ENCODE measurements at regions not wholly inside any gene's neighbourhood (a gene's known extent, or its start where the extent isn't known, plus 50 kb on each side); places are given as distances from the start of the nearest gene placed in this dataset.

GRCh38 chr10:131559450-131559911 is 248.0 kb upstream of the TCERG1L start:
- TF ChIP-seq CTCF (IDR thresholded peaks at IDR 0.05) (no peak), POLR2A (IDR thresholded peaks at IDR 0.05) (no peak), POLR2AphosphoS5 (IDR thresholded peaks at IDR 0.05) (no peak)
